ENCODE measurements at regions not wholly inside any gene's neighbourhood (a gene's known extent, or its start where the extent isn't known, plus 50 kb on each side); places are given as distances from the start of the nearest gene placed in this dataset.

DNA sequence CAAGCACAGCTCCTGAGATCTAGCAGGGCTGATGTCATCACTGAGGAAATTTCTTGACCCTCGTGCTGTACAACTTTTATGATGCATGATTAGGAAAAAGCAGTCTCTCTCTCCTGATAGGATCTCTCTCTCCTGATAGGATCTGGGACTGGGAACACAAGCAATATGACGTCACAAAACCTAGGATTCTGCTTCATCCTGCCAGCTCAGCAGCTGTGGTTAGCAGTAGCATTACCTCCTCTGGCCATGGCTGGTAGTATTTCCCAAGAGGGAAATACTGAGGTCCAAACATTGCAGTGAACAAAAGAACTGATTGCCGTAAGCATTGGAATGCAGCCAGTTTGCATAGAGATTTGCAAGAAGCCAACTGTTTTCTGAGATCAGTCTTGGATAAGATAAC, 521.2 kb upstream of the POU3F3 start:
- no peak for TF ChIP-seq POLR2A (IDR thresholded peaks at IDR 0.05)
- TF ChIP-seq, protein P1, sequence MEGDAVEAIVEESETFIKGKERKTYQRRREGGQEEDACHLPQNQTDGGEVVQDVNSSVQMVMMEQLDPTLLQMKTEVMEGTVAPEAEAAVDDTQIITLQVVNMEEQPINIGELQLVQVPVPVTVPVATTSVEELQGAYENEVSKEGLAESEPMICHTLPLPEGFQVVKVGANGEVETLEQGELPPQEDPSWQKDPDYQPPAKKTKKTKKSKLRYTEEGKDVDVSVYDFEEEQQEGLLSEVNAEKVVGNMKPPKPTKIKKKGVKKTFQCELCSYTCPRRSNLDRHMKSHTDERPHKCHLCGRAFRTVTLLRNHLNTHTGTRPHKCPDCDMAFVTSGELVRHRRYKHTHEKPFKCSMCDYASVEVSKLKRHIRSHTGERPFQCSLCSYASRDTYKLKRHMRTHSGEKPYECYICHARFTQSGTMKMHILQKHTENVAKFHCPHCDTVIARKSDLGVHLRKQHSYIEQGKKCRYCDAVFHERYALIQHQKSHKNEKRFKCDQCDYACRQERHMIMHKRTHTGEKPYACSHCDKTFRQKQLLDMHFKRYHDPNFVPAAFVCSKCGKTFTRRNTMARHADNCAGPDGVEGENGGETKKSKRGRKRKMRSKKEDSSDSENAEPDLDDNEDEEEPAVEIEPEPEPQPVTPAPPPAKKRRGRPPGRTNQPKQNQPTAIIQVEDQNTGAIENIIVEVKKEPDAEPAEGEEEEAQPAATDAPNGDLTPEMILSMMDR (IDR thresholded peaks at IDR 0.05), result no peak

Data from lower leg skin (tissue), 3 donors.